Suppressor macrophage treated with lipopolysaccharide for 4 hours (primary cell): ENCODE measurements at regions not wholly inside any gene's neighbourhood (a gene's known extent, or its start where the extent isn't known, plus 50 kb on each side); places are given as distances from the start of the nearest gene placed in this dataset.
"Not testable (repeated sequence)": the region's sequence is repeated elsewhere in the genome, so short reads cannot be mapped to it uniquely, and the experiment has no call there.

ENCODE experiments used
- DNase-seq: peaks from one replicate; pipeline ENCODE4 v3.0.0-alpha.2; 2020

DNA sequence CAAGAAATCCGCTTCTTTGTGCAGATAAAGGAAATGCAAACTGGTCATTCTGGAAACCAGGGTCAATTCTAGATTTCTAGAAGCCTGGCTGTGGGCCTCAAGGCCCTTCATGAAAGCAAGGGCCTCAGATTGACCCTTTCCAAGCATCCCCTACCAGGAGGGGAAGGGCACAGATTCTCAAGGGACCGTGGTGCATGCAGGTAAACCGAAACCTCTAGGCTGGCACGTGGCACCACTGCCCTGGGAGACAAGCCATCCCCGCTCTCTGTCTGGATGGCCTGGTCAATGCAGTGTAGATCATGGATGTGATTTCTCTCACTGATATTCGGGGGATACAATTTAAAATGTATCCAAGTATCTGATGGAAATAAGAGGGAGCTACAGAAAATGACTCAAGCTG, 69.4 kb downstream of the TOMM20 start:
- DNase-seq = no peak

DNA sequence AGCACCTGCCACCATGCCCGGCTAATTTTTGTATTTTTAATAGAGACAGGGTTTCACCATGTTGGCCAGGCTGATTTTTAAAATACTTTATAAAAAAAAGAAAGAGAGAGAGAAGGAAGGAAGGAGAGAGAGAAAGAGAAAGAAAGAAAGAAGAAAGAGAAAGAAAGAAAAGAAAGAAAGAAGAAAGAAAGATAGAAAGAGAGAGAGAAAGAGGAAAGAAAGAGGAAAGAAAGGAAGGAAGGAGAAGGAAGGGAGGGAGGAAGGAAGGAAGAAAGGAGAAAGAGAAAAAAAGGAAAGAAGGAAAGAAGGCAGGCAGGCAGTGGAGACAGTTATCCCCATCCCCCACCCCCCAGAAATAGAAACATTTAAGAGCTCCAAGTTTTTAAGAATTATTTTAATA, 69.9 kb downstream of the TOMM20 start:
- no peak for DNase-seq

DNA sequence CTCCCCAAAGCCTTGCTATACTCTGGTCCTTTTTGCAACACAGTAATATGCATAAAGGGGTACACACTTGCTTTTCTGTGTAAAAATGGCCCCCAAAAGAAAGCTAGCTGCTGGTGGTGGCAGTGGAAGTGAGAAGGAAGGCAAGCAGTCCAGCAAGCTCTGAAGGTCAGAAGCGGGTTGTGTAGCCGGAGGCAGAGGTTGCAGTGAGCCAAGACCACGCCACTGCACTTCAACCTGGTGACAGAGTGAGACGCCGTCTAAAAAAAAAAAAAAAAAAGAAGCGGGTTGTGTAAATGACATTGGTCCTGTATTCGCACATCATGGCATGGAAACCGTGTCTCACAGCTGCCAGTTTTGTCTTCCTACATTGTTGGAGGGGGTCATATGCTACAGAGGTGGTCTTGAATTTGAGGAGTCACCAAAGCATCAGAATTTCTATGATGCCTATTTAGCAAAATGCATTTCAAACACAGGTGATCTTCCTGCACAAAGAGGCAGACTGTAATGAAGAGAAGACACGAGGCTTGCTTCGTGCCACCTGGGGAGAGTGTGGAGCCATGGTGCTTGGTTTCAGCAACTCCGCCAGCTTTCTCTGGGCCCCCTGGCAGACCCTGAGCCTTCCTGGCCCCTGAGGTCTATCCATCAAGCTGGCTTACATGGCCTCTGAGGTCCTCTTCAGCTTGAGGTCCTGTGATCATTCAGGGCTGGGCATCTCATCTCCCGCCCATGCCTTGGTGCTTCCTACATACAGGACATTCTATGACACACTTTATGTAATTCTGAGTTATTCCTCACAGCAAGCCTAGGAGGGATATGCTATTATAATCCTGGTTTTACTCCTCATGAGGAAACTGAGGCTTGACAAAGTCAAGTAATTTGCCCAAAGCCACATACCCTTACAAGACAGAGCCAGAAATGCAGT, 71.0 kb downstream of the TOMM20 start:
- no peak for DNase-seq

DNA sequence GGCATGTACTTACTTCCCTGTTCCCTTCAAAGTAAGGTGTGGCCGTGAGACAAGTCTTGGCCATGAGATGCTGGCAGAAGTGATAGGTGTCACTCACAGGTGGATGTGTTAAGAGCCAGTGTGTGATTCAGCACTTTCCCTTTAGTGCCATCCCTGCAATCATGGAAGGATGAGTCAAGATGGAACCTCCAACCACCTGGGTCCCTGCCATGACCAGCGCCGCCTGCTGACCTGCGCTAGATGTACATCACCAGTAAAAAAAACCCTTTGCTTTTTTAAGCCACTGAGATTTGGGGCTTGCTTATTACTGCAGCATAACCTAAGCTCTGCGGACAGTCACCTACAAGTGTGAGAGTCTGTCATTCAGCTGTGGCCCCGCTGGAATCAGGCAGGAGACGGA, 71.7 kb downstream of the TOMM20 start:
- DNase-seq = no peak

DNA sequence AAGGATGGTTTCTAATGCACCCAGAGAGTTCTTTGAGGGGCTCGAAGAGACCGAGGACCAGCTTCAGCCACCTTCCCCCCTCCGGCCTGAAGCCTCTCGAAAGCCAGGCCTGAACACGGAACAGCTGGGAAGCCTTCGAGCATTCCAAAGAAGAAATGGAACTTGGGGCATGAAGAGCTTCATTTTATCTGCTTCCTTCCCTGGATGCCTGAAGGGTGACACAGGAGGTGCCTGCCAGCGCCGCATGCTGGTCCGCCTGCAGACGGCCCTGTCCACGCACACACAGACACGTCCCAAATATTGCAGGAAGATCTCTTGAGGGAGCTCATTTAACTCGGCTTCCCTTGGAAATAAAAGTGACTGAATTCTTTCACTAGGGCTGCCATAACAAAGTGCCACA, 73.7 kb downstream of the TOMM20 start:
- no peak for DNase-seq

DNA sequence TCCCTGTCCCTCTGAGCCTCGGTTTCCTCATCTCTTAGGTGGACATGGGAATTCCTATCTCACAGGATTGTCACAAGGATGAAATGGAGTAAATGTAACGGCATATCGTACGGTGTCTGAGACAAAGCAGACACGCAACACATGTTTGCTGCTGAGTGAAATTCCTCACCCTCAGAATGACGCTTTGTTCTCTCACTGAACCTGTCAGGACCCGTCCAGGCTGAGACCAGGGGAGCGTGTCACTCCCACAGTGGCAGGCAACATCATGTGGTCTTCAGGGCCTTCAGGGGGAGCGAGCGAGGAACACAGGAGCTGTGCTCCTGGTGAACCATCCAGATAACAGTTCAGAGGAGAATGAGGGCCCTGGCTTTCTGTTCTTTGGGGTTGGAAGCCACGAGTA, 74.2 kb downstream of the TOMM20 start:
- no peak for DNase-seq

DNA sequence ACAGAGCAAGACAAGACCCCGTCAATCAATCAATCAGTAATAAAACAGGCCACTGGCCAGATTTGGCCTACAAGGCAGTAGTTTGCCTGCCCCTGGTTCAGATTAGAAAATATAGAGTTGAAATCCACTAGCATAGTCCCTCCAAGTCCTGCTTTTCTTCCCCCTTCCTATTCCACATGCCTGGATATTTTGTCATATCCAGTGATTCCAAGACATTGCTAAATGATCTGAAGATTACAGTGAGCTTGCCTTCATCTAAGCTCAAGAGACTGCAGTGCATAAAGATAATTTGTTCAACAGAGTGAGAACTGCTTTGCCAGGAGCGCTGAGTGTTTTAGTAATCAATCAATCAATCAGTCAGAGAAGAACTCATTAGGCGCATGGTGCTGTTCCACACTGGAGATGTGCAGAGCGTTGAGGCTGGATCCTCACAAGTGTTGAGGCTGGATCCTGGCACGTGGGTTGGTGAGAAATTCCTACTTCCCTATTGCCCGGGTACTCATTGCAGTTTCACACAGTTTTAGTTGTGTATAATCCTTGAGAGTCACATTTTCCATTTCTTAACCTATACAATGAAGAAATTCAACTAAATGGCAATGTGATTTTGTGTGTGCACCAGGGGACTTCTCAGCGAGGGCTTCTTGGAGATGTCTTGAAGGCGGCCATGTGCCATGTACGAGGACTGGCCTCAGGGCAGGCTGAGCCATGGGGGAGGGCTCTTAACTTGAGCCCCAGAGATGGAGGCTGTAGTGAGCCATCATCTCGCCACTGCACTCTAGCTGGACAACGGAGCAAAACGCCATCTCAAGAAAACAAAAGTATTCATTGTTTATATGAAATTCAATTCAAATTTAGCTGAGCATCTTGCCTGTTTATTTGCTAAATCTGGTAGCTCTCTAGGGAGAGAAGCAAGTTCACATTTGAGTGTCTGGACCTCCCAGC, 76.3 kb downstream of the TOMM20 start:
- peak; percentile 90 for DNase-seq

DNA sequence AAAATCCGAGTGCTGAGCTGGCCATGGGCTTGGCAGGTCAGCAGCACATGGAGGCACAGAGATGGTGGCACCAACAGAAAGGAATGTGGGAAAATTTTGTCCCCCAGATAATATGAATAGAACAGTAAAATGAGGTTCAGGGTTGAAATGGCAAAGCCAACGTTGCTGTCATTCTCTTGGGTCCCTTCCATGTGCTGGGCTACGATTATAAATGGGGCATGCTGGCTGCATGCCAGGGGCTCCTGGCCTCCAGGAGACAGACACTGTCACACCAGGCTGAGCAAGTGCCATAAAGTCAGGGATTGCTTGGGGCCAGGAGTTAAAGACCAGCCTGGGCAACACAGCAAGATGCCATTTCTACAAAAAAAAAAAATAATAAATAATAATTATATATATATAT, 77.1 kb downstream of the TOMM20 start:
- no peak for DNase-seq

DNA sequence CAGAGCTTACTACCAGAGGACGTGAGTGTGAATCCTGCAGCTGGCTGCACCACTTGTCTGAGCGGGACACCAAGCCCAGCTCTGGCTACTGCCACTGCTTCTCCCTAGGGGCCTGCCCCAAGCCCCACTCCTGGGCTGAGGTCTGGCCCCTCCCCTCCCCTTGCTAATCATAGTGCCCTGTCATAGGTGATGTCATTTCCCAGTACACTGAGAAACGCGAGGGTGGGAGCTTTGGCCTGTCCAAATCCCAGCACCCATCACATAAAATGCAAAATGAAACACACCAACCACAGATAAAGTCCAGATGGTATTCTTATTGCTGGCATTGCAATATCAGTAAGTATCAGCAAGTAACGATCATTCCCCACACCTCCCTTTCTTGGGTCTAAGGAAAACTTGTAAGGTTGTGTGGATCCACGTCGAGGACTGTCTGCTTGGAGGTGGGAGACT, 77.7 kb downstream of the TOMM20 start:
- DNase-seq = peak; percentile 76

DNA sequence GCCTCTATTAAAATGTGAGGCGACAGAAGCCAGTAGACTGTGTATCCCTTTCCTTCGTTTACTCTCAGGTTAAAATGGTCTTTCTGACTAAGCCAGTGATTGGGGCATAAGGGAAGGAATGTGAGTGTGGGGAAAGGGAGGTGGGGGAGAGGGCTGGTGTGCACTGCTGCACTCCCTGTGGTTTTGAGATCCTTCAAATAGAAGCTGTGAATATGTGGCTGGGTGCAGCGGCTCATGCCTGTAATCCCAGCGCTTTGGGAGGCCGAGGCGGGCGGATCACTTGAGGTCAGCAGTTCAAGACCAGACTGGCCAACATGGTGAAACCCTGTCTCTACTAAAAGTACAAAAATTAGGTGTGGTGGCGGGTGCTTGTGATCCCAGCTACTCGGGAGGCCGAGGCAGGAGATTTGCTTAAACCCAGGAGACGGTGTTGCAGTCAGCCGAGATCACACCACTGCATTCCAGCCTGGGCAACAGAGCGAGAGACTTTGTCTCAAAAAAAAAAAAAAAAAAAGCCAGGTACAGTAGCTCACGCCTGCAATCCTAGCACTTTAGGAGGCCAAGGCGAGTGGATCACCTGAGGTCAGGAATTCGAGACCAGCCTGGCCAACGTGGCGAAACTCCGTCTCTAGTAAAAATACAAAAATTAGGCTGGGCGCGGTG, 78.8 kb downstream of the TOMM20 start:
- not testable (repeated sequence) for DNase-seq

DNA sequence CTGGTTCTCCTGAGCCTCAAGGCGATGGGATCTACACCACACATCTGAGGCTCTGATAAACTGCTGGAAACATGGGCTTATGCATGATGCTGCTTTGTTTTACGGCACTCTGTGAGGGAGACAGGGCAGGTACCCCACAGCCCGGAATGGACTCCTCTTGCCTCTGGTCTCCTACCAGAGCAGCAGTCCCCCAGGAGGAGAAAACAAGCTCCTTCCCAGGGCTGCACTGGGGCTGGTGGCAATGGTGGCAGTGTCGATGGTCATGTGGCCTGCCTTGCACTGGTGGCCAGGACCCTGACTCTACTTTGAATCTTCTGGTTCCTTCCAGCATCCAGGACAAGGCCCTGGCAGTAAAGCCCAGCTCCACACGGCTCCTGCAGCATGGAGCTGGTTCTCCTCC, 79.4 kb downstream of the TOMM20 start:
- DNase-seq = no peak

DNA sequence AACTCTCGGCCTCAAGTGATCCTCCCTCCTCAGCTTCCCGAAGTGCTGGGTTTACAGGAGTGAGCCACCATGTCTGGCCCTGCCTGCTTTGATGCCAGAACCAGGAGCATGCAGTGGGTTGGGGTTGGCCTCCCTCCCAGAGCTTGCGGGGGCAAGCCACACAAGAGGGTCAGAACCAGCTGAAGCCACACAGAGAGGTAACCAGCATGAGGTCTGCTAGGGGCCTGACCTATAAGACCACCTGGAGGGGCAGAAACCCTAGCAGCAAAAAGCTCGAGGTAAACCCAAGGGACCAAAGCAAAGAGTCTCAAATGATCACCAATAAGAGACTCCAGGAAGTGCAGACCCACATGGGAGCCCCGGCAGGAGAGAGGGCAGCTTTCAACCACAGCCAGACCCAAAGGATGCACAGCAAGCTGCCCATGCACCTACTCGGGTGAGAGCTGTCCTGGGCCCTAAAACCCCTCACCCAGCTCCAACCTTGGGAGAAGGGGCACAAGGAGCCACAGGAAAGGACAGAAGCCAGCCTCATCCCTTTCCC, 81.2 kb downstream of the TOMM20 start:
- DNase-seq = no peak

DNA sequence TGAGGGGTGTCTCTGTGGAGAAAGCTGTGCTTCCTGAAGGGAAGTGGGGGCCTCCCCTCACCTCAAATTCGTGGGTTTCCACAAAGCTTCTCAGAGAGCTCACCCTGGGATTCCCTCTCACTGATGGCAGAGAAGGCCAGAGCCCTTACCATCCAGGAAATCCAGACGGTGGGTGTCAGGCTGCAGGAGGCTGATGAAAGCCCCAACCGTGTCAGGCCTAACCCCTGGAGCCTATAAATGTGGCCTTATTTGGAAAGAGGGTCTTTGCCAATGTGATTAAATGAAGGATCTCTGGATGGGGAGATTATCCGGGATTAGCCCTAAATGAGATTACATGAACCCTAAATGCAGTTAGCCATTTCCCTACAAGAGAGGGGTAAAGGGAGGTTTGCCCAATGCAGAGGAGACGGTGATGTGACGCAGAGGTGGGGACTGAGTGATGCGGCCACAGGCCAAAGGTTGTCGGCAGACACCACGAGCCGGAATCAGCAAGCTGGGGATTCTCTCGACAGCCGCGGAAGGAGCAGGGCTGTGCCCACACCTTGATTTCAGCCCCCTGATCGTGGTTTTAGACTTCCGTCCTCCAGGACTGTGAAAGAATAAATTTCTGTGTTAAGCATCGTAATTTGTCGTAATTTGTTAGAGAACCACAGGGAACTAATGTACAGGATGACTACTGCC, 82.6 kb downstream of the TOMM20 start:
- no peak for DNase-seq

DNA sequence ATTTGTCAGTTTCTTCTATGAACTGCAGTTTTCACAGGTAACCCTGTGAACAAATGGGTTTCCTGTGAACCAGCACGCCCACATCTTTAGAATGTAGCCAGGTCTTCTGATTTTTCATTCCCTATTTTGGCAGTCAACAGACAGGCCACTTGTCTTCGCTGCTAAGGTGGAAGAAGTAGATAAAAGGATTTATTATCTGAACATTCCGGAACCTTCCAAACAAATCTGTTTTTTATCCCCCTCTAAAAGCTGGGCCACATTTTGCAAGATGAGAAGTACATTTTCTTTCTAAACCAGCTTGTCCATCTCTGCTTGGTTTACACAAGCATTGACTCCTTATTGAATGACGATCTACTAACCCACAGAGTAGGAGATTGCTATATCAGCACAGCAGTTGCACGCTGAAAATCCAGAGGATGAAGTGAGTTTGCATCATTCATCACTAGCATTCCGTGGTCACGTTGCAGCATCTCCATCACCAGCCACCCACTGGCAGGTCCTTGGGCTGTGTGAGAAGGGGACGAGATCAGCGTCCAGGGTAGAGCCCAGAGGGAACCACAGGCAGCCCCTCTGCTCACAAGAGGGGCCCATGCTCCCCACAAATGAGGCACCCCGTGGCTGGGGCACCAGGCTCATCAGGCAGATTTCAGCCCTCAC, 83.5 kb downstream of the TOMM20 start:
- DNase-seq = no peak

DNA sequence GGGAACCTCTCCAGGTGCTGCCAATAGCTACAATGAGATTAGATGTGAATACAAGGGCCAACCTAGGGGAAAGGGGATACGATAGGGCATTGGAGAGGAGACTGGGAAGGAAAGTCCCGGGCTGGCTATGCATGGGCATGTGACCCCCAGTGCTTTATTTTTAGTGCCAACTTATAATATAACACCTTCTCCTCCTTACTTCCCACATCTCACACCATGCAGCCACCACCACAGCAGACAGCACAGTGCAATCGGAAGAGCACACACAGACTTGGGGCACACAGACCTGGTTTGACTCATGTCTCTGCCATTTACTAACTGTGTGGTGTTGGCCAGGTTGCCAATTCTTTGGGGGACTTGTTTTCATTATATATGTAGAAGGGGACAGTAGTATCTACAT, 85.4 kb downstream of the TOMM20 start:
- no peak for DNase-seq

DNA sequence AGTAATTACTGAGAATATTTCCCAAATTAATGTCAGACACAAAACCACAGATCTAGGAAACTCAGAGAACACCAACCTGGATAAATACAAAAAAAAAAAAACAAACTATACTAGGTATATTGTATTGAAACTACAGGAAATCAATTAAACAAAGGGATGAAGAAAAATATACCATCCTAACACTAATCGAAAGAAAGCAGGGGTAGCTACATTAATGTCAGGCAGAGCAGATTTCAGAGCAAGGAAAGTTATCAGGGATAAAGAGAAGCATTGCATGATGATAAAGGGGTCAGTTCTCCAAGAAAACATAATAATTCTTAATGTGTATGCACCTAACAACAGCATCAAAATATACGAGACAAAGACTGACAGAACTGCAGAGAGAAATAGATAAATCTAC, 89.9 kb downstream of the TOMM20 start:
- no peak for DNase-seq

DNA sequence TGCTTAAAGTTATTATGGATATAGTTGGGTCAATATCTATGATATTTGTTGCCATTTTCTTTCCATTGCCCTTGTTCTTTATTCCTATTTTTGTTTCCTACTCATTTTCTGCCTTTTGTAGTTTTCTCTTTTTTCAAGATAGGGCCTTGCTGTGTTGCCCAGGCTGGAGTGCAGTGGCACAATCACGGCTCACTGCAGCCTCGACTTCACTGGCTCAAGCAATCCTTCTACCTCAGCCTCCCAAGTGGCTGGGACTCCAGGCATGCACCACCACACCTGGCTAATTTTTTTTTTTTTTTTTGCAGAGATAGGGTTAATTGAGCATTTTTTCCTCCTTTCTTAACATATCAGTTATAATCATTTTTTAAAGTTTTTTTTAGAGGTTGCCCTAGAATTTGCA, 92.7 kb downstream of the TOMM20 start:
- DNase-seq = no peak

DNA sequence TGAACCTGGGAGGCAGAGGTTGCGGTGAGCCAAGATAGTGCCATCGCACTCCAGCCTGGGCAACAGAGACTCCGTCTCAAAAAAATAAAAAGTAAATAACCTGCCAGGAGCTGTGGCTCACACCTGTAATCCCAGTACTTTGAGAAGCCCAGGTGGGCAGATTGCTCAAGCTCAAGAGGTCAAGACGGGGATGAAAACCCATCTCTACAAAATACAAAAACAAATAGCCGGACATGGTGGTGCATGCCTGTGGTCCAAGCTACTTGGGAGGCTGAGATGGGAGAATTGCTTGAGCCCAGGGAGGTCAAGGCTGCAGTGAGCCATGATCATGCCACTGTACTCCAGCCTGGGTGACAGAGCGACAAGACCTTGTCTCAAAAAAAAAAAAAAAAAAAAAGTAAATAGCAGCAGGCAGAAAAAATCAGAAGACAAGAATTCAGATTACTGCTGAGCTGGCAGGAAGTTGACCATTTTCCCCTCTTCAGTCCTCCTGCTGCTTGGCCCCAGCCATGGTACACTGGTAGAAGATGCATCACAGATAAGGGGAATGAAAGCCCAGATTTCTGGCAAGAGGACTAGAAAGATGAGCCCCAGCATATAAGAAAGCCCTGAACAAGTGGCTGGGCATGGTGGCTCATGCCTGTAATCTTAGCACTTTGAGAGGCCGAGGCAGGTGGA, 97.6 kb downstream of the TOMM20 start:
- no peak for DNase-seq

DNA sequence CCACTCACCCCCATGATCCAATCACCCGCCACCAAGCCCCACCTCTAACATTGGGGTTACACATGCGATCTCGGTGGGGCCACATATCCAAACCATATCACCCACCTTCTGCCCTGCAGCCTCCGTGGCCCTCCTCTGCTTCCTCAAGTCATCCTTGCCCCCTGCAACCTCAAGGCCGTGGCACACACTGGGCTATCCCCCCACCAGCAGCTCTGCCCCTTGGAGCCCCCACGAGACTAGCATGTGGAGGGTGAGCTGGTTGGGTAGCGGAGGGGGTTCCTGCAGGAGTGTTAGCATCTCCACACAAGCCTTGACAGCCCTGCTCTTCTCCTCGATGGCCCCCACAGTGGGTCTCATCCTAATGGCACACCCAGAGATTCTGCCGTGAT, 100.8 kb downstream of the TOMM20 start:
- no peak for DNase-seq

DNA sequence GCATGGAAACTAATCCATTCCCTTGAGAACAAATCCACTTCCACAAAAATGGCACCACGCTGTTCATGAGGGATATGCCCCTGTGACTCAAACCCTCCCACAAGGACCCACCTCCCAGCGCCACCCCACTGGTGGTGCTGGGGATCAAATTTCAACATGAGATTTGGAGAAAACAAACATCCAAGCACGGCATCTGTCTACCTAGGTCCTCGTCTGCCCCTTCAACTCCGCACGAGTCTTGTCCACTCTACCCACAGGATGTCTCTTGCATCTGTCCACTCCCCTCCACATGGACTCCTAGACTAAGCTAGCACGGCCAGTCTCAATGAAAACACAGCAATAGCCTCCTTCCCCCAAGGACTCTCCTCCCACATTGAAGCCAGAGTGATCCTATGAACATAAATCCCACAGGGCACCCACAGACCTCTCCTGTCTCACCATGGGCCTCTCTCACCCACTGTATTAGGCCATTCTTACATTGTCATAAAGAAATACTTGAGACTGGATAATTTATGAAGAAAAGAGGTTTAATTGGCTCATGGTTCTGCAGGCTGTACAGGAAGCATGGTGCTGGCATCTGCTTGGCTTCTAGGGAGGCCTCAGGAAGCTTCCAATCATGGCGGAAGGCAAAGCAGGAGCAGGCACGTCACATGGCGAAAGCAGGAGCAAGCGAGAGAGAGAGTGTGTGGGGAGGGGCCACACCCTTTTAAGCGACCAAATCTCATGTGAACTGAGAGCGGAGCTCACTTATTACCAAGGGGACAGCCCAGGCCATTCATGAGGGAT, 101.4 kb downstream of the TOMM20 start:
- DNase-seq = no peak
